ENCODE measurements at regions not wholly inside any gene's neighbourhood (a gene's known extent, or its start where the extent isn't known, plus 50 kb on each side); places are given as distances from the start of the nearest gene placed in this dataset.

- no peak for DNase-seq (ENCODE audit: low read depth)
- no peak for TF ChIP-seq MYC (IDR thresholded peaks at IDR 0.05; ENCODE audit: low read depth, low read length)
- no peak for TF ChIP-seq POLR2A (IDR thresholded peaks at IDR 0.05; ENCODE audit: extremely low read depth, insufficient read length)
- TF ChIP-seq, protein P1, sequence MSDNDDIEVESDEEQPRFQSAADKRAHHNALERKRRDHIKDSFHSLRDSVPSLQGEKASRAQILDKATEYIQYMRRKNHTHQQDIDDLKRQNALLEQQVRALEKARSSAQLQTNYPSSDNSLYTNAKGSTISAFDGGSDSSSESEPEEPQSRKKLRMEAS (IDR thresholded peaks at IDR 0.05; ENCODE audit: low read depth, low read length) = no peak
- TF ChIP-seq CTCF (IDR thresholded peaks at IDR 0.05; ENCODE audit: low read depth, low read length) = no peak
- no peak overlapping the region for H3K4me3 ChIP-seq (ENCODE audit: low read depth, low read length)
Observed at GRCh38 chr10:131547129-131547799, 235.7 kb upstream of the TCERG1L start.

GRCh38 chr10:131548176-131548575 lies 236.7 kb upstream of the TCERG1L start:
- no peak for TF ChIP-seq CTCF (IDR thresholded peaks at IDR 0.05; ENCODE audit: low read depth, low read length)
- TF ChIP-seq, protein P1 (IDR thresholded peaks at IDR 0.05; ENCODE audit: low read depth, low read length) = no peak
- no peak for TF ChIP-seq MYC (IDR thresholded peaks at IDR 0.05; ENCODE audit: low read depth, low read length)
- TF ChIP-seq POLR2A (IDR thresholded peaks at IDR 0.05; ENCODE audit: extremely low read depth, insufficient read length) = no peak
- DNase-seq (ENCODE audit: low read depth) = no peak
- no peak overlapping the region for H3K4me3 ChIP-seq (ENCODE audit: low read depth, low read length)

GRCh38 chr10:131549116-131549515 lies 237.6 kb upstream of the TCERG1L start:
- no peak for TF ChIP-seq POLR2A (IDR thresholded peaks at IDR 0.05; ENCODE audit: extremely low read depth, insufficient read length)
- TF ChIP-seq, protein P1 (IDR thresholded peaks at IDR 0.05; ENCODE audit: low read depth, low read length) = no peak
- no peak for DNase-seq (ENCODE audit: low read depth)
- H3K4me3 ChIP-seq (ENCODE audit: low read depth, low read length) = no peak overlapping the region

- no peak for DNase-seq (ENCODE audit: low read depth)
- no peak overlapping the region for H3K4me3 ChIP-seq (ENCODE audit: low read depth, low read length)
- TF ChIP-seq CTCF (IDR thresholded peaks at IDR 0.05; ENCODE audit: low read depth, low read length) (no peak), MYC (IDR thresholded peaks at IDR 0.05; ENCODE audit: low read depth, low read length) (no peak)
Observed at GRCh38 chr10:131553121-131553520, 241.6 kb upstream of the TCERG1L start.

DNA sequence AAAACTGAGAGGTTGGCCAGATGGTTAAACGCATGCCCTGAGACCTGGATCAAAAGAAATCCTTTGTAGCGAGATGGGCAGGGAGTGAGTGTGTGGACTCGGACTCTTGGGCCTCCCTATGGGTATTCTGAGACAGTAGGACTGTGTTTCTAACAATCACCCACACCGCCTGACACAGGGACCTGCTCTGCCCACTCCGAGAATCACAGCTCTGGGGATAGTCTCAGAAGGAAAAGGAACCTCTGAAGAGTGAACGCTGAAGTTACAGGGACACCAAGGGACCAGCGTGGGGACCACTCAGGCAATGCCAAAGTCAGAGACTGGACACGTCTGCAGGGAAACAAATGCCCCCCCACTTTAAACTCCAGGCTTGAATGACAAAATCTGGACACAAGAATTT lies 242.1 kb upstream of the TCERG1L start:
- H3K4me3 ChIP-seq (ENCODE audit: low read depth, low read length) = no peak overlapping the region
- no peak for DNase-seq (ENCODE audit: low read depth)
- TF ChIP-seq POLR2A (IDR thresholded peaks at IDR 0.05; ENCODE audit: extremely low read depth, insufficient read length) (no peak), CTCF (IDR thresholded peaks at IDR 0.05; ENCODE audit: low read depth, low read length) (no peak), MYC (IDR thresholded peaks at IDR 0.05; ENCODE audit: low read depth, low read length) (no peak)
- TF ChIP-seq, protein P1 (IDR thresholded peaks at IDR 0.05; ENCODE audit: low read depth, low read length) = no peak

- DNase-seq (ENCODE audit: low read depth) = no peak
- TF ChIP-seq CTCF (IDR thresholded peaks at IDR 0.05; ENCODE audit: low read depth, low read length) = no peak
- no peak for TF ChIP-seq MYC (IDR thresholded peaks at IDR 0.05; ENCODE audit: low read depth, low read length)
- TF ChIP-seq POLR2A (IDR thresholded peaks at IDR 0.05; ENCODE audit: extremely low read depth, insufficient read length) = no peak
- TF ChIP-seq, protein P1 (IDR thresholded peaks at IDR 0.05; ENCODE audit: low read depth, low read length) = no peak
- H3K4me3 ChIP-seq (ENCODE audit: low read depth, low read length) = no peak overlapping the region
Observed at GRCh38 chr10:131554821-131555220, 243.3 kb upstream of the TCERG1L start.

Measured in NB4 (cell line).